Vagina (tissue), 2 donors: ENCODE measurements at regions not wholly inside any gene's neighbourhood (a gene's known extent, or its start where the extent isn't known, plus 50 kb on each side); places are given as distances from the start of the nearest gene placed in this dataset.
"Not testable (repeated sequence)": the region's sequence is repeated elsewhere in the genome, so short reads cannot be mapped to it uniquely, and the experiment has no call there.

ENCODE experiments used
- DNase-seq, 2 donors: peaks; one replicate each; pipeline ENCODE4 v3.0.0-alpha.2; 2017; ENCODE audit errors: extremely low spot score in 2 of 2
- H3K27ac ChIP-seq: fragments of 200-600 bp; sonication (generic); one replicate; pipeline ENCODE4 v1.5.1; 2019
- H3K27me3 ChIP-seq: fragments of 200-600 bp; sonication (generic); one replicate; pipeline ENCODE4 v1.5.1; 2019
- H3K36me3 ChIP-seq, 2 donors: fragments of 200-600 bp; sonication (generic); one replicate each; pipeline ENCODE4 v1.5.1; 2017 to 2019
- H3K4me1 ChIP-seq: fragments of 200-600 bp; sonication (generic); one replicate; pipeline ENCODE4 v1.5.1; 2019
- H3K4me3 ChIP-seq, 2 donors: fragments of 200-600 bp; sonication (generic); 1 replicate in 1 of 2; 2 replicates in 1 of 2; pipeline ENCODE4 v1.5.1; 2016 to 2019
- H3K9me3 ChIP-seq: fragments of 200-600 bp; sonication (generic); one replicate; pipeline ENCODE4 v1.5.1; 2019
- CTCF ChIP-seq, 3 experiments: fragments of 450-650 bp in 2 of 3; fragments of 200-600 bp in 1 of 3; sonication (generic) in 1 of 3; IDR thresholded peaks; one replicate each; pipeline ENCODE4 v1.5.1; 2017 to 2019; ENCODE audit warnings: antibody characterized with exemption in 3 of 3, mild to moderate bottlenecking in 2 of 3, moderate library complexity in 2 of 3
- POLR2A ChIP-seq, 2 donors: fragments of 450-650 bp; IDR thresholded peaks; one replicate each; pipeline ENCODE4 v1.6.1; 2017; ENCODE audit warnings: antibody characterized with exemption in 2 of 2, mild to moderate bottlenecking in 2 of 2, moderate library complexity in 2 of 2
- POLR2AphosphoS5 ChIP-seq, 2 donors: sonication (generic); formaldehyde crosslinking; IDR thresholded peaks; one replicate each; pipeline ENCODE4 v1.9.0; 2017; ENCODE audit warnings: antibody characterized with exemption in 2 of 2, mild to moderate bottlenecking in 2 of 2, low read depth in 1 of 2; ENCODE audit not compliant: insufficient read depth in 1 of 2
- intact Hi-C: fragments of 100-400 bp; cut with DNase I; formaldehyde crosslinking; loops from one replicate; pipeline ENCODE4 v1.15.1; 2023

GRCh38 chr9:29069376-29069775 lies 1496.1 kb upstream of the C9orf72 start:
- no peak overlapping the region for H3K27ac ChIP-seq
- H3K4me3 ChIP-seq = no peak overlapping the region
- H3K9me3 ChIP-seq = no peaks in the 10 kb centered on the region
- no peaks in the 10 kb centered on the region for H3K27me3 ChIP-seq
- TF ChIP-seq POLR2AphosphoS5 (IDR thresholded peaks at IDR 0.05; ENCODE audit: insufficient read depth in 1 of 2, low read depth in 1 of 2) (no peak), CTCF (IDR thresholded peaks at IDR 0.05) (no peak), POLR2A (IDR thresholded peaks at IDR 0.05) (no peak)
- DNase-seq = no peak
- H3K36me3 ChIP-seq = no peaks in the 10 kb centered on the region
- no peaks in the 10 kb centered on the region for H3K4me1 ChIP-seq
- intact Hi-C loops = no loop called here

DNA sequence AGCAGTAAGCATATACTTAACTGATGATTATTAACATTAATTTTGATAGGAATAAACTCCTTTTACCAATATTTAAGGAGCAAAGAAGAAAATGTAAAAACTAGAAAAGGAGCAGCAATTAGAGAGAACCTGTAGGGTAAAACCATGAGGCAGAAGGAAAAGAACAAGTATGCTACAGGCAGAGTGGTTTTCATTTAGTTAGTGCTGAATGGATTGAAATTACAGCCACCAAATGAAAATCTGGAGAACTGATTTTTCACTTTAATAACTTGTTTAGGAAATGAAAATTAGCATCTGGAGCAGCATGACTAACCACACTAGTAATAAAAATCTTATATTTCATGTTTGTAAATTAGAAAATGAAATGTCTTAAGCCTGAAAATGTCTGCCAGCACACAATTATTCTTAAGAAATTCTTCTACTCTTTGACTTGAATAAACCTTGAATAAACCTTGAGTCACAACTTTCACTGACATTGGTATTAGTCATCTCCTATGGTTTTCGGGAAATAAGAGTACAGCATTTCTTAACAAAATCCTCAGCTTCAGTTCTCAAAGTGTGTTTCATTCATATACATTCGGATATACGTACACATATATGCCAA lies 1504.9 kb upstream of the C9orf72 start:
- no peak overlapping the region for H3K27ac ChIP-seq
- no peaks in the 10 kb centered on the region for H3K4me1 ChIP-seq
- TF ChIP-seq POLR2AphosphoS5 (IDR thresholded peaks at IDR 0.05; ENCODE audit: insufficient read depth in 1 of 2, low read depth in 1 of 2) (no peak), POLR2A (IDR thresholded peaks at IDR 0.05) (no peak), CTCF (IDR thresholded peaks at IDR 0.05) (no peak)
- no peak overlapping the region for H3K4me3 ChIP-seq
- no peak for DNase-seq
- no peaks in the 10 kb centered on the region for H3K36me3 ChIP-seq
- intact Hi-C loops = no loop called here
- H3K27me3 ChIP-seq = no peaks in the 10 kb centered on the region
- H3K9me3 ChIP-seq = no peaks in the 10 kb centered on the region

GRCh38 chr9:29100762-29101161 lies 1527.5 kb upstream of the C9orf72 start:
- TF ChIP-seq CTCF (IDR thresholded peaks at IDR 0.05) (no peak), POLR2A (IDR thresholded peaks at IDR 0.05) (no peak), POLR2AphosphoS5 (IDR thresholded peaks at IDR 0.05; ENCODE audit: insufficient read depth in 1 of 2, low read depth in 1 of 2) (no peak)
- H3K4me1 ChIP-seq = no peaks in the 10 kb centered on the region
- H3K36me3 ChIP-seq = no peaks in the 10 kb centered on the region
- intact Hi-C loops = no loop called here
- no peaks in the 10 kb centered on the region for H3K9me3 ChIP-seq
- H3K27me3 ChIP-seq = no peaks in the 10 kb centered on the region
- H3K4me3 ChIP-seq = no peak overlapping the region
- no peak overlapping the region for H3K27ac ChIP-seq
- DNase-seq = no peak

DNA sequence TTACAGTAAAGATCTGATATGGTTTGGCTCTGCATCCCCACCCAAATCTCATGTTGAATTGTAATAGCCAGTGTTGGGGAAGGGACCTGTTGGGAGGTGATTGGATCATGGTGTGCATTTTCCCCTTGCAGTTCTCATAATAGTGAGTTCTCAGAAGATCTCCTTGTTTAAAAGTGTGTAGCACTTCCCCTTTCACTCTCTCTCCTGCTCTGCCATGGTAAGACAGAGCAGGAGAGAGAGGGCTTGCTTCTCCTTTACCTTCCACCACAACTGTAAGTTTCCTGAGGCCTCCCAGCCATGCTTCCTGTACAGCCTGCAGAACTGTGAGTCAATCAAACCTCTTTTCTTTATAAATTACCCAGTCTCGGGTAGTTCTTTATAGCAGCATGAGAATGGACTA lies 1530.9 kb upstream of the C9orf72 start:
- H3K27ac ChIP-seq, H3K4me3 ChIP-seq, H3K36me3 ChIP-seq, H3K27me3 ChIP-seq, intact Hi-C loops, DNase-seq, H3K4me1 ChIP-seq, H3K9me3 ChIP-seq: not testable (repeated sequence)

GRCh38 chr9:29118555-29118954 lies 1545.3 kb upstream of the C9orf72 start:
- Histone ChIP-seq H3K4me1 (no peaks in the 10 kb centered on the region), H3K4me3 (no peak overlapping the region), H3K9me3 (no peaks in the 10 kb centered on the region), H3K27ac (no peak overlapping the region), H3K36me3 (no peaks in the 10 kb centered on the region), H3K27me3 (no peaks in the 10 kb centered on the region)
- intact Hi-C loops = no loop called here
- no peak for DNase-seq
- no peak for TF ChIP-seq POLR2A (IDR thresholded peaks at IDR 0.05)
- TF ChIP-seq POLR2AphosphoS5 (IDR thresholded peaks at IDR 0.05; ENCODE audit: insufficient read depth in 1 of 2, low read depth in 1 of 2) = no peak

DNA sequence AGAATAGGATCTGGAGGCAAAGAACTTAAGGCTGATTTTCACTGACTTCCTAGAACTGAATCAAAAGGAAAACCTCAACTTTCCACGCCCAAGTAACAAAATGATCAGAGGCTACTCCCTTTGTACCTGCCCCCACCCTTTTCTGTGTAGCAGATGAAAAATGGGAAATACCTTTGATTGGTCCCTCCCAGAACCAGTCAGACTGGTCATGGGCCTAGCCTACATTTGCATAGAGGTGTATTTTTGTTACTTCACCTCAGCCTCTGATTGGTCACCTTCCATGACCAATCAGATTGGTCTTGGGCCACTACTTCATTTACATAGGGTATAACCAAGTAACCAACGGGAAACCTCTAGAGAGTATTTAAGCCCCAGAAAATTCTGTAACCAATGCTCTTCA lies 1553.5 kb upstream of the C9orf72 start:
- Histone ChIP-seq H3K27ac (no peak overlapping the region), H3K9me3 (no peaks in the 10 kb centered on the region), H3K36me3 (no peaks in the 10 kb centered on the region), H3K27me3 (no peaks in the 10 kb centered on the region), H3K4me1 (no peaks in the 10 kb centered on the region), H3K4me3 (no peak overlapping the region)
- intact Hi-C loops = no loop called here
- no peak for DNase-seq
- TF ChIP-seq CTCF (IDR thresholded peaks at IDR 0.05) = no peak
- TF ChIP-seq POLR2A (IDR thresholded peaks at IDR 0.05) = no peak
- TF ChIP-seq POLR2AphosphoS5 (IDR thresholded peaks at IDR 0.05; ENCODE audit: insufficient read depth in 1 of 2, low read depth in 1 of 2) = no peak
